SK-N-SH (cell line): ENCODE measurements at regions not wholly inside any gene's neighbourhood (a gene's known extent, or its start where the extent isn't known, plus 50 kb on each side); places are given as distances from the start of the nearest gene placed in this dataset.

Experiments used
- CTCF ChIA-PET: fragments of 300-600, 350-600 bp; formaldehyde crosslinking; extraction: SDS; loops from one replicate; lab custom pipeline; 2021; lab: Yijun Ruan, JAX
- POLR2A ChIA-PET: fragments of 350-600 bp; sonication (Branson Sonifier 250); formaldehyde crosslinking; extraction: SDS; loops from one replicate; lab custom pipeline; 2020; ENCODE audit warnings: antibody characterized with exemption, inconsistent platforms; lab: Yijun Ruan, JAX
- DNase-seq: peaks from one replicate; pipeline ENCODE4 v3.0.0; 2012
- H2AFZ ChIP-seq: fragments of 200-600 bp; sonication (generic); 2 replicates; pipeline ENCODE4 v1.8.1; 2016; ENCODE audit warnings: antibody characterized with exemption, mild to moderate bottlenecking, low read depth
- H3F3A ChIP-seq: fragments of 200-600 bp; sonication (generic); replicated peaks from 2 replicates; pipeline ENCODE3; 2016; ENCODE audit warnings: antibody characterized with exemption, mild to moderate bottlenecking; ENCODE audit not compliant: insufficient read depth
- H3K27ac ChIP-seq, 2 experiments: fragments of 200-500 bp in 1 of 2; fragments of 200-600 bp in 1 of 2; sonication (Bioruptor generic) in 1 of 2; sonication (generic), shearing (Covaris generic) in 1 of 2; 2 replicates each; pipeline versions ENCODE4 v1.5.1 to v1.6.1; 2014 to 2016; ENCODE audit warnings: low read depth in 2 of 2, inconsistent platforms in 1 of 2, low read length in 1 of 2, mild to moderate bottlenecking in 1 of 2, mixed read lengths in 1 of 2
- H3K27me3 ChIP-seq: fragments of 200-600 bp; sonication (generic), shearing (Covaris generic); 2 replicates; pipeline ENCODE4 v1.6.1; 2016; ENCODE audit warnings: mixed run types; ENCODE audit not compliant: insufficient read depth
- H3K36me3 ChIP-seq, 2 experiments: fragments of 200-500 bp in 1 of 2; fragments of 200-600 bp in 1 of 2; sonication (Bioruptor generic) in 1 of 2; sonication (generic) in 1 of 2; replicated peaks in 1 of 2; 2 replicates each; pipeline versions ENCODE3 to v1.5.1; 2014 to 2016; ENCODE audit warnings: low read length in 1 of 2, mild to moderate bottlenecking in 1 of 2; ENCODE audit not compliant: insufficient read depth in 2 of 2, control insufficient read depth in 1 of 2
- H3K4me1 ChIP-seq, 2 experiments: fragments of 200-500 bp in 1 of 2; fragments of 200-600 bp in 1 of 2; sonication (Bioruptor generic) in 1 of 2; sonication (generic), shearing (Covaris generic) in 1 of 2; 2 replicates each; pipeline versions ENCODE4 v1.5.1 to v1.6.1; 2014 to 2016; ENCODE audit warnings: low read depth in 1 of 2, low read length in 1 of 2, mixed run types in 1 of 2; ENCODE audit not compliant: insufficient read depth in 2 of 2, control insufficient read depth in 1 of 2
- H3K4me2 ChIP-seq: fragments of 200-600 bp; sonication (generic), shearing (Covaris generic); 2 replicates; pipeline ENCODE4 v1.6.1; 2017; ENCODE audit warnings: mixed run types
- H3K4me3 ChIP-seq, 2 experiments: fragments of 200-500 bp in 1 of 2; fragments of 200-600 bp in 1 of 2; sonication (Bioruptor generic) in 1 of 2; sonication (generic), shearing (Covaris generic) in 1 of 2; 2 replicates each; pipeline versions ENCODE4 v1.5.1 to v1.8.1; 2014 to 2016; ENCODE audit warnings: low read depth in 2 of 2, inconsistent platforms in 1 of 2, low read length in 1 of 2, mild to moderate bottlenecking in 1 of 2, mixed read lengths in 1 of 2, moderate library complexity in 1 of 2
- H3K79me2 ChIP-seq: fragments of 200-600 bp; sonication (generic); 2 replicates; pipeline ENCODE4 v1.8.1; 2017; ENCODE audit warnings: mild to moderate bottlenecking; ENCODE audit not compliant: insufficient read depth
- H3K9ac ChIP-seq: fragments of 200-600 bp; sonication (generic); 2 replicates; pipeline ENCODE4 v1.6.1; 2017; ENCODE audit warnings: mixed run types
- H3K9me2 ChIP-seq: fragments of 200-600 bp; sonication (generic); 2 replicates; pipeline ENCODE4 v1.6.1; 2017; ENCODE audit warnings: mixed run types
- H3K9me3 ChIP-seq: fragments of 200-600 bp; sonication (generic); 2 replicates; pipeline ENCODE4 v1.6.1; 2017; ENCODE audit warnings: mixed run types, mild to moderate bottlenecking, moderate library complexity
- H4K20me1 ChIP-seq: fragments of 200-600 bp; sonication (generic); 2 replicates; pipeline ENCODE4 v1.6.1; 2017; ENCODE audit warnings: mild to moderate bottlenecking, mixed run types; ENCODE audit not compliant: insufficient read depth
- CHD2 ChIP-seq: fragments of 150-350 bp; IDR thresholded peaks from 2 replicates; pipeline ENCODE4 v1.6.1; 2018; ENCODE audit warnings: low read length; ENCODE audit not compliant: partially characterized antibody
- ELF1 ChIP-seq: IDR thresholded peaks from 2 replicates; pipeline ENCODE4 v1.4.0; 2012
- EZH2phosphoT487 ChIP-seq: fragments of 200-600 bp; sonication (generic); IDR thresholded peaks from 2 replicates; pipeline ENCODE4 v1.6.1; 2017; ENCODE audit warnings: low read depth, mixed run types, mild to moderate bottlenecking, antibody characterized with exemption, moderate library complexity, borderline replicate concordance
- FOSL2 ChIP-seq: IDR thresholded peaks from 2 replicates; pipeline ENCODE4 v1.4.0; 2012; ENCODE audit warnings: low read depth, mild to moderate bottlenecking, moderate library complexity, borderline replicate concordance
- FOXJ3 ChIP-seq: sonication (generic); formaldehyde crosslinking; IDR thresholded peaks from 2 replicates; pipeline ENCODE4 v1.5.1; 2020; ENCODE audit warnings: mild to moderate bottlenecking, missing genetic modification reagents
- FOXM1 ChIP-seq: IDR thresholded peaks from 2 replicates; pipeline ENCODE4 v1.4.0; 2012; ENCODE audit warnings: low read depth, mild to moderate bottlenecking
- GABPA ChIP-seq: IDR thresholded peaks from 2 replicates; pipeline ENCODE4 v1.4.0; 2012; ENCODE audit warnings: low read depth, mild to moderate bottlenecking
- GATA2 ChIP-seq: sonication (generic); formaldehyde crosslinking; IDR thresholded peaks from 2 replicates; pipeline ENCODE4 v1.5.0; 2020; ENCODE audit warnings: mild to moderate bottlenecking, missing genetic modification reagents
- JUND ChIP-seq: IDR thresholded peaks from 2 replicates; pipeline ENCODE4 v1.4.0; 2012
- MXI1 ChIP-seq: IDR thresholded peaks from 2 replicates; pipeline ENCODE4 v1.6.1; 2012; ENCODE audit warnings: mild to moderate bottlenecking, low read depth, low read length, improper control_type of control experiment
- NFIC ChIP-seq: IDR thresholded peaks from 2 replicates; pipeline ENCODE4 v1.4.0; 2012; ENCODE audit warnings: borderline replicate concordance
- NRF1 ChIP-seq: IDR thresholded peaks from 2 replicates; pipeline ENCODE4 v1.6.1; 2012; ENCODE audit warnings: low read depth, mild to moderate bottlenecking, low read length
- RAD21 ChIP-seq: IDR thresholded peaks from 2 replicates; pipeline ENCODE4 v1.6.1; 2012; ENCODE audit warnings: mild to moderate bottlenecking, low read length
- RCOR1 ChIP-seq: fragments of 150-350 bp; IDR thresholded peaks from 2 replicates; pipeline ENCODE4 v1.6.1; 2017; ENCODE audit warnings: antibody characterized with exemption, low read length
- RFX5 ChIP-seq: IDR thresholded peaks from 2 replicates; pipeline ENCODE4 v1.6.1; 2012; ENCODE audit warnings: mild to moderate bottlenecking, improper control_type of control experiment, low read length
- RXRA ChIP-seq: IDR thresholded peaks from 2 replicates; pipeline ENCODE4 v1.4.0; 2012; ENCODE audit warnings: low read depth, mild to moderate bottlenecking, borderline replicate concordance
- SIN3A ChIP-seq: IDR thresholded peaks from 2 replicates; pipeline ENCODE4 v1.6.1; 2012; ENCODE audit warnings: low read depth, mild to moderate bottlenecking, low read length, moderate library complexity, borderline replicate concordance
- SMC3 ChIP-seq: IDR thresholded peaks from 2 replicates; pipeline ENCODE4 v1.6.1; 2012; ENCODE audit warnings: low read depth, low read length, improper control_type of control experiment
- TAF1 ChIP-seq: IDR thresholded peaks from 2 replicates; pipeline ENCODE4 v1.6.1; 2012; ENCODE audit warnings: low read depth, mild to moderate bottlenecking, low read length, moderate library complexity, borderline replicate concordance
- TEAD4 ChIP-seq: IDR thresholded peaks from 2 replicates; pipeline ENCODE4 v1.4.0; 2012; ENCODE audit warnings: mild to moderate bottlenecking, borderline replicate concordance; ENCODE audit not compliant: insufficient read depth
- YY1 ChIP-seq: IDR thresholded peaks from 2 replicates; pipeline ENCODE4 v1.4.0; 2012; ENCODE audit warnings: low read depth, mild to moderate bottlenecking
- WGBS: methylation state at CpG from one replicate; pipeline ENCODE4 v1.1.6; 2017; ENCODE audit warnings: low lambda C conversion rate; 5-methylcytosine and 5-hydroxymethylcytosine counted together
- TF ChIP-seq, protein P1 (sequence below): IDR thresholded peaks from 2 replicates; pipeline ENCODE4; 2012
- TF ChIP-seq, protein P2 (sequence below): IDR thresholded peaks from 2 replicates; pipeline ENCODE4 v1.4.0; 2012; ENCODE audit warnings: low read depth, borderline replicate concordance
- TF ChIP-seq, protein P3 (sequence below): IDR thresholded peaks from 2 replicates; pipeline ENCODE4 v1.6.1; 2012; ENCODE audit warnings: mild to moderate bottlenecking, low read depth, low read length, moderate library complexity

DNA sequence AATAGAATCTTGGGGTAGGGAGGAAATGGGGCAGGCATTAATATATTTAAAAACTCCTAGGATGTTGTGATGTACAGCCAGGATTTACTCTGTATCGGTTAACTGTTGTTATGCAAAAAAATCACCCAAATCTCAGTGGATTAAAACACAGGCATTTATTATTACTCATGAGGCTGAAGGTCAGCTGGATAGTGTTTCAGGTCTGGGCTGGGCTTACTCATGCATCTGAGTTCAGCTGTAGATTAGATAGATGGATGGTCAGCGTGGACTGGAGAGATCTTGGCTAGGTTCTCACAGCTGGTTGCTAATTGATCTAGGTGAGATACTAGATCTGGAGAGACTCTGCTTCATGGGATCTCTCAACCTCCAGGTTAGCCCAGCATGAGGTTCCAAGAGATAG is 131.4 kb downstream of the BTBD3 start:
- Histone ChIP-seq H3K4me2 (no peak overlapping the region), H3K9me2 (no peaks in the 10 kb centered on the region), H3K79me2 (no peaks in the 10 kb centered on the region), H3K27me3 (no peaks in the 10 kb centered on the region), H4K20me1 (no peaks in the 10 kb centered on the region), H3K9me3 (no peaks in the 10 kb centered on the region), H3F3A (no peaks in the 10 kb centered on the region), H3K4me1 (no peaks in the 10 kb centered on the region), H2AFZ (no peak overlapping the region), H3K9ac (no peak overlapping the region), H3K27ac (no peak overlapping the region), H3K36me3 (no peaks in the 10 kb centered on the region), H3K4me3 (no peak overlapping the region)
- ChIA-PET POLR2A (no interaction called here), CTCF (no interaction called here)
- no peak for DNase-seq
- no peak for TF ChIP-seq SIN3A
- no peak for TF ChIP-seq SMC3
- TF ChIP-seq NRF1 = no peak
- no peak for TF ChIP-seq YY1
- no peak for TF ChIP-seq RXRA
- no peak for TF ChIP-seq GATA2 (CRISPR knock-in tag)
- TF ChIP-seq, protein P1, sequence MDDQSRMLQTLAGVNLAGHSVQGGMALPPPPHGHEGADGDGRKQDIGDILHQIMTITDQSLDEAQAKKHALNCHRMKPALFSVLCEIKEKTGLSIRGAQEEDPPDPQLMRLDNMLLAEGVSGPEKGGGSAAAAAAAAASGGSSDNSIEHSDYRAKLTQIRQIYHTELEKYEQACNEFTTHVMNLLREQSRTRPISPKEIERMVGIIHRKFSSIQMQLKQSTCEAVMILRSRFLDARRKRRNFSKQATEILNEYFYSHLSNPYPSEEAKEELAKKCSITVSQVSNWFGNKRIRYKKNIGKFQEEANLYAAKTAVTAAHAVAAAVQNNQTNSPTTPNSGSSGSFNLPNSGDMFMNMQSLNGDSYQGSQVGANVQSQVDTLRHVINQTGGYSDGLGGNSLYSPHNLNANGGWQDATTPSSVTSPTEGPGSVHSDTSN = no peak
- TF ChIP-seq EZH2phosphoT487 = no peak
- TF ChIP-seq FOXJ3 (CRISPR knock-in tag) = no peak
- no peak for TF ChIP-seq TAF1
- TF ChIP-seq FOSL2 = no peak
- TF ChIP-seq RFX5 = no peak
- TF ChIP-seq JUND = no peak
- 57% methylated on average over 1 of the region's 2 CpGs for WGBS

DNA sequence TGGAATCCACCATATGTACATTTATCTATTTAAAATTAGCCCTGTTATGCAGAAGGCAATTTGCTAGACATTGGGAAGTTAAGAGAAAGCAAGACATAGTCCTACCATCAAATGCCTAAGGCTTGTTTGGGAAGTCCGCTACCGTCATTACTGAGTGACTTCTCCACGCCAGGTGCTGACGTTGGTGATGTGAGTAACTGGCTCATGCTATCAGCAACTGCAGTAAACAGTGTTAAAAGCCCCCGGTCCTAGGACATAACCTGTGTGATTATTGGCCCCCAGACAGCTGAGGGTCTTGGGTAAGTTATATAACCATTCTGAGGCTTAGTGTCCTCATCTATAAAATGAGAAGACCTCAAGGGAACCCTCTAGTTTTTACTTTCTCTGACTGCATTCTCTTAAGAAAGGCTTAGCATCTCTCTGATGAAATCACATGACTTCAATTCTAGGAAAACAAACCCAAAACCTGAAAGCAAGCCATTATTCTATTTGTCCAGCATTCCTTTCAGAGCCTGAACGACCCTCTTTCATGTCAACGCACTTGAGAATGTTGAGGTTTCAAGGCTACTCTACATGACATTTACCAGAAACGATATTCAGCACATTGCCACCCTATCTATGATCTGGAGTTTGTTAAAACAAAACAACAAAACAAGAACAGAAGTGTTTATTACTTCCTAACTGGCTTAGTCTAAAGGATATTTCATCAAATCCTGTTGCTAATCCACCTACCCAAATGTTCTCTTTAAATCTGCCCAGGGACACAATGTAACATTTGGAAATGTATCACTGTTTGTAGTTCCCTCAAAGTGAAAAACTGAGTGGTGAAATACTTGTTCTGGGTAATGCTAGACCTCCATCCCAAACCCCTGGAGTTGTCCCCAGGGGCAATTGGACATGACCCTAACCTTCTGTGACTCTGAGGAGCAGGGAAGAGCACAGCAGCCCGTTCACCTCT is 133.8 kb downstream of the BTBD3 start:
- no peaks in the 10 kb centered on the region for H3K9me2 ChIP-seq
- POLR2A ChIA-PET = no interaction called here
- H3K36me3 ChIP-seq = no peaks in the 10 kb centered on the region
- no peaks in the 10 kb centered on the region for H3F3A ChIP-seq
- H3K27ac ChIP-seq = no peak overlapping the region
- no peaks in the 10 kb centered on the region for H4K20me1 ChIP-seq
- no peak overlapping the region for H3K4me3 ChIP-seq
- no peak for DNase-seq
- 42% methylated on average over 9 of the region's 9 CpGs for WGBS
- H3K9ac ChIP-seq = no peak overlapping the region
- H3K4me2 ChIP-seq = no peak overlapping the region
- no peaks in the 10 kb centered on the region for H3K4me1 ChIP-seq
- H3K79me2 ChIP-seq = no peaks in the 10 kb centered on the region
- no peaks in the 10 kb centered on the region for H3K9me3 ChIP-seq
- no peak overlapping the region for H2AFZ ChIP-seq
- CTCF ChIA-PET = no interaction called here
- H3K27me3 ChIP-seq = no peaks in the 10 kb centered on the region
- no peak for TF ChIP-seq RAD21
- TF ChIP-seq EZH2phosphoT487 = no peak
- no peak for TF ChIP-seq FOSL2
- no peak for TF ChIP-seq FOXM1
- TF ChIP-seq FOXJ3 (CRISPR knock-in tag) = no peak
- no peak for TF ChIP-seq RCOR1
- no peak for TF ChIP-seq NRF1
- TF ChIP-seq GABPA = no peak
- no peak for TF ChIP-seq NFIC
- TF ChIP-seq, protein P2, sequence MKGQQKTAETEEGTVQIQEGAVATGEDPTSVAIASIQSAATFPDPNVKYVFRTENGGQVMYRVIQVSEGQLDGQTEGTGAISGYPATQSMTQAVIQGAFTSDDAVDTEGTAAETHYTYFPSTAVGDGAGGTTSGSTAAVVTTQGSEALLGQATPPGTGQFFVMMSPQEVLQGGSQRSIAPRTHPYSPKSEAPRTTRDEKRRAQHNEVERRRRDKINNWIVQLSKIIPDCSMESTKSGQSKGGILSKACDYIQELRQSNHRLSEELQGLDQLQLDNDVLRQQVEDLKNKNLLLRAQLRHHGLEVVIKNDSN = no peak
- TF ChIP-seq, protein P3, sequence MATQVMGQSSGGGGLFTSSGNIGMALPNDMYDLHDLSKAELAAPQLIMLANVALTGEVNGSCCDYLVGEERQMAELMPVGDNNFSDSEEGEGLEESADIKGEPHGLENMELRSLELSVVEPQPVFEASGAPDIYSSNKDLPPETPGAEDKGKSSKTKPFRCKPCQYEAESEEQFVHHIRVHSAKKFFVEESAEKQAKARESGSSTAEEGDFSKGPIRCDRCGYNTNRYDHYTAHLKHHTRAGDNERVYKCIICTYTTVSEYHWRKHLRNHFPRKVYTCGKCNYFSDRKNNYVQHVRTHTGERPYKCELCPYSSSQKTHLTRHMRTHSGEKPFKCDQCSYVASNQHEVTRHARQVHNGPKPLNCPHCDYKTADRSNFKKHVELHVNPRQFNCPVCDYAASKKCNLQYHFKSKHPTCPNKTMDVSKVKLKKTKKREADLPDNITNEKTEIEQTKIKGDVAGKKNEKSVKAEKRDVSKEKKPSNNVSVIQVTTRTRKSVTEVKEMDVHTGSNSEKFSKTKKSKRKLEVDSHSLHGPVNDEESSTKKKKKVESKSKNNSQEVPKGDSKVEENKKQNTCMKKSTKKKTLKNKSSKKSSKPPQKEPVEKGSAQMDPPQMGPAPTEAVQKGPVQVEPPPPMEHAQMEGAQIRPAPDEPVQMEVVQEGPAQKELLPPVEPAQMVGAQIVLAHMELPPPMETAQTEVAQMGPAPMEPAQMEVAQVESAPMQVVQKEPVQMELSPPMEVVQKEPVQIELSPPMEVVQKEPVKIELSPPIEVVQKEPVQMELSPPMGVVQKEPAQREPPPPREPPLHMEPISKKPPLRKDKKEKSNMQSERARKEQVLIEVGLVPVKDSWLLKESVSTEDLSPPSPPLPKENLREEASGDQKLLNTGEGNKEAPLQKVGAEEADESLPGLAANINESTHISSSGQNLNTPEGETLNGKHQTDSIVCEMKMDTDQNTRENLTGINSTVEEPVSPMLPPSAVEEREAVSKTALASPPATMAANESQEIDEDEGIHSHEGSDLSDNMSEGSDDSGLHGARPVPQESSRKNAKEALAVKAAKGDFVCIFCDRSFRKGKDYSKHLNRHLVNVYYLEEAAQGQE = no peak
- no peak for TF ChIP-seq CHD2
- no peak for TF ChIP-seq MXI1
- TF ChIP-seq RFX5 = no peak
- no peak for TF ChIP-seq TEAD4
- no peak for TF ChIP-seq JUND
- no peak for TF ChIP-seq ELF1
